Kidney (tissue), 13 donors: ENCODE measurements at regions not wholly inside any gene's neighbourhood (a gene's known extent, or its start where the extent isn't known, plus 50 kb on each side); places are given as distances from the start of the nearest gene placed in this dataset.

Experiments
- DNase-seq, 5 donors: peaks; one replicate each; pipeline ENCODE4 v3.0.0-alpha.2; 2013 to 2020
- FAIRE-seq: peaks from 2 replicates; lab custom pipeline; 2012; peaks lifted over from hg19 to GRCh38; lab: Jason Lieb, UNC
- H3K27ac ChIP-seq, 2 donors: one replicate each; pipeline ENCODE4 v1.7.0; 2013; ENCODE audit warnings: low read depth in 2 of 2, low read length in 2 of 2, inconsistent platforms in 1 of 2
- H3K27me3 ChIP-seq: one replicate; pipeline ENCODE4 v1.7.1; 2013; ENCODE audit warnings: low read length, inconsistent platforms; ENCODE audit not compliant: control insufficient read depth, insufficient read depth
- H3K36me3 ChIP-seq, 3 donors: one replicate each; pipeline versions ENCODE4 v1.7.0 to v1.7.1; 2013; ENCODE audit warnings: low read length in 3 of 3, control low read depth in 1 of 3, inconsistent platforms in 1 of 3; ENCODE audit not compliant: insufficient read depth in 3 of 3, control insufficient read depth in 2 of 3
- H3K4me1 ChIP-seq, 3 donors: one replicate each; pipeline versions ENCODE4 v1.7.0 to v1.7.1; 2013; ENCODE audit warnings: low read length in 3 of 3, inconsistent platforms in 1 of 3, low read depth in 1 of 3; ENCODE audit not compliant: control insufficient read depth in 2 of 3, insufficient read depth in 2 of 3
- H3K4me3 ChIP-seq, 3 donors: one replicate each; pipeline versions ENCODE4 v1.7.0 to v1.8.1; 2013; ENCODE audit warnings: low read length in 3 of 3, control low read depth in 1 of 3, inconsistent platforms in 1 of 3
- H3K9ac ChIP-seq, 3 donors: one replicate each; pipeline versions ENCODE4 v1.7.0 to v1.7.1; 2013; ENCODE audit warnings: low read length in 3 of 3, control low read depth in 1 of 3, inconsistent platforms in 1 of 3
- H3K9me3 ChIP-seq, 3 donors: one replicate each; pipeline versions ENCODE4 v1.7.0 to v1.7.1; 2013; ENCODE audit warnings: low read length in 3 of 3, control low read depth in 1 of 3, inconsistent platforms in 1 of 3; ENCODE audit not compliant: control insufficient read depth in 2 of 3, insufficient read depth in 1 of 3
- intact Hi-C: fragments of 100-400 bp; cut with DNase I; formaldehyde crosslinking; loops from one replicate; pipeline ENCODE4 v1.11.1; 2022
- TF ChIP-seq, protein P1 (sequence below): IDR thresholded peaks from 3 replicates; pipeline ENCODE4 v1.5.1; 2012; ENCODE audit warnings: mild to moderate bottlenecking, moderate library complexity, borderline replicate concordance; ENCODE audit not compliant: insufficient read depth; ENCODE audit errors: extremely low read depth
- donor health status: control.
- donor health status: control.
- donor health status: control.
- donor health status: control.
- donor health status: control.
- donor health status: DM: yes; HTN: yes; CAD: no.
- donor health status: Normal renal cell carcinoma (clear cell type).

DNA sequence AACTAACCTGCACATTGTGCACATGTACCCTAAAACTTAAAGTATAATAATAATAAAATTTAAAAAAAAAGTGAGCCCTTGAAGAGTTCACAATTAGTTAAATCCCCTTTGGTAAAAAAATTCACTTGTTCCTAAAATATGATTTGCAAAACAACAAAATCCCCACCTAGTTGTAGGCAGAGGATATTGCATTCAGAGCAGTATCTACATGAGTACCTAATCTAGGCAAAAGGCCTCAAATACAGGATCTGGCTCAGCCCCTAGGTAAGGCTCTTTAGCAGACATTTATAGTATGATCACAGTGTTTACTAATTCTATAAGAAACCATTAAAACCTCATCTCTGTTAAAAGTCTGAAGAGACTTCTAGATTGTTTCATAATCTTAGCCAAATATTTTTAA, 89.3 kb upstream of the CCDC80 start:
- no peak for FAIRE-seq
- Histone ChIP-seq H3K4me3 (no peak overlapping the region), H3K27me3 (no peaks in the 10 kb centered on the region), H3K4me1 (no peaks in the 10 kb centered on the region), H3K36me3 (no peaks in the 10 kb centered on the region), H3K9ac (no peak overlapping the region), H3K27ac (no peak overlapping the region), H3K9me3 (no peaks in the 10 kb centered on the region)
- intact Hi-C loops = no loop called here
- TF ChIP-seq, protein P1, sequence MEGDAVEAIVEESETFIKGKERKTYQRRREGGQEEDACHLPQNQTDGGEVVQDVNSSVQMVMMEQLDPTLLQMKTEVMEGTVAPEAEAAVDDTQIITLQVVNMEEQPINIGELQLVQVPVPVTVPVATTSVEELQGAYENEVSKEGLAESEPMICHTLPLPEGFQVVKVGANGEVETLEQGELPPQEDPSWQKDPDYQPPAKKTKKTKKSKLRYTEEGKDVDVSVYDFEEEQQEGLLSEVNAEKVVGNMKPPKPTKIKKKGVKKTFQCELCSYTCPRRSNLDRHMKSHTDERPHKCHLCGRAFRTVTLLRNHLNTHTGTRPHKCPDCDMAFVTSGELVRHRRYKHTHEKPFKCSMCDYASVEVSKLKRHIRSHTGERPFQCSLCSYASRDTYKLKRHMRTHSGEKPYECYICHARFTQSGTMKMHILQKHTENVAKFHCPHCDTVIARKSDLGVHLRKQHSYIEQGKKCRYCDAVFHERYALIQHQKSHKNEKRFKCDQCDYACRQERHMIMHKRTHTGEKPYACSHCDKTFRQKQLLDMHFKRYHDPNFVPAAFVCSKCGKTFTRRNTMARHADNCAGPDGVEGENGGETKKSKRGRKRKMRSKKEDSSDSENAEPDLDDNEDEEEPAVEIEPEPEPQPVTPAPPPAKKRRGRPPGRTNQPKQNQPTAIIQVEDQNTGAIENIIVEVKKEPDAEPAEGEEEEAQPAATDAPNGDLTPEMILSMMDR = no peak
- no peak for DNase-seq

DNA sequence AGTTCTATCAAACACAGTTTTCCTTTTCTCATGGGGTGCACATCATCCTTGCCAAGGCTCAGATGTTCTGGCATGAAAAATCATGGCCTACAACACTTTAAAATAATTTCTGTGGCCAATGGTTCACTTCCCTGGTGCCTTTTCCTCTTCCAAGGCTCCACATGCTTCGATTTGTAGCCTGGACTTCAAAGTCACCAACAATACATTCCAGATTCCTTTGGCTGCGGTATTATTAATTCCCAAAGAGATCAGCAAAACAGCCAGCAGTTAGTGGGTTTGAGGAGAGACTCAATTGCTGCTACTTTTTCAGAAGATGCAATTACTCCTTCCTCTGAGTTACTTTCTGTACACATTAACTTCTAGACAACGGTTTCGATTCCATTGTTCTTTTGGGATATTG, 80.3 kb upstream of the CCDC80 start:
- Histone ChIP-seq H3K4me1 (no peaks in the 10 kb centered on the region), H3K9ac (no peak overlapping the region), H3K9me3 (no peaks in the 10 kb centered on the region), H3K27ac (no peak overlapping the region), H3K27me3 (no peaks in the 10 kb centered on the region), H3K4me3 (no peak overlapping the region), H3K36me3 (no peaks in the 10 kb centered on the region)
- DNase-seq (no peak), FAIRE-seq (no peak)
- TF ChIP-seq, protein P1 = no peak
- intact Hi-C loops = no loop called here

DNA sequence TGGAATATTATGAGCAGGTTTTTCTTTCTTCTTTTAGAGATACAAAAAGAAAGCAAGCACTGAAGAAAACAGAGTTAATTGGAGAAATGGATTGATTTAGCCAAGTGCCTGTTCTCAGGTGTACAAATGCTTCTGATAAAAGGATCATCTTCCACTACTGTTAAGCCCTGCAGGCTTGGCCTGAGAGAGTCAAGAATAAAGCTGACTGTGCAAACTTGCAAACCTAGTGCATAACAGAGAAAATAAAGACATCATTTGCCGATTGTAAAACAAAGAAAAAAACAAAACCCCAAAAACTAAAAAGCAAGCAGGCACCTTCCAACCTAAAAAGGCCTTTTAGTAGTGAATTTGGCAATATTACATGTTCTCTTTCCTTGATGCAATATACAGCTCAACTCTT, 78.0 kb upstream of the CCDC80 start:
- intact Hi-C loops = no loop called here
- FAIRE-seq (no peak), DNase-seq (no peak)
- H3K4me1 ChIP-seq = no peaks in the 10 kb centered on the region
- H3K27me3 ChIP-seq = no peaks in the 10 kb centered on the region
- H3K36me3 ChIP-seq = no peaks in the 10 kb centered on the region
- H3K27ac ChIP-seq = no peak overlapping the region
- H3K9ac ChIP-seq = no peak overlapping the region
- TF ChIP-seq, protein P1 = no peak
- H3K9me3 ChIP-seq = no peaks in the 10 kb centered on the region
- no peak overlapping the region for H3K4me3 ChIP-seq

DNA sequence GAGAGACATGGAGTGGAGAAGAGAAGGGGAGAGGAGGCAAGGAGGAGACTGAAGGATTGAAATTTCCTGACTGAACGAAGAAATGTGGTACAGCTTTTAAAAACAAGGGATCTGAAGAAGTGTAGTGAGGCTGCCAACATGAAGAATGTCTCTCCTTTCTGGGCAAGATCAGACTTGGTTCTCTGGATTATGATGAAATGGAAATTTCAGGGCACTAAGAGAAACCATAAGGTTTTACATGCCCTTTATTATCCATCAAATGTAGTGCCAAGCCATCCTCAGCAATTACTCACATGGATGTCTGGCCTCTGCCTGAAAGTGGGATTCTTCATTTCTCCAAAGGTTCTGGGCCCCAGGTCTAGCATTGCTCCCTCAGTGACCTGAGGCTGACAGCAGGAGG, 77.6 kb upstream of the CCDC80 start:
- Histone ChIP-seq H3K27ac (no peak overlapping the region), H3K36me3 (no peaks in the 10 kb centered on the region), H3K4me3 (no peak overlapping the region), H3K4me1 (no peaks in the 10 kb centered on the region), H3K27me3 (no peaks in the 10 kb centered on the region), H3K9ac (no peak overlapping the region), H3K9me3 (no peaks in the 10 kb centered on the region)
- DNase-seq = no peak
- intact Hi-C loops = no loop called here
- TF ChIP-seq, protein P1 = no peak
- FAIRE-seq = no peak
